MG63 (cell line): ENCODE measurements at regions not wholly inside any gene's neighbourhood (a gene's known extent, or its start where the extent isn't known, plus 50 kb on each side); places are given as distances from the start of the nearest gene placed in this dataset.
"Not testable (repeated sequence)": the region's sequence is repeated elsewhere in the genome, so short reads cannot be mapped to it uniquely, and the experiment has no call there.

Experiments
- DNase-seq: peaks from one replicate; pipeline ENCODE4 v3.0.0-alpha.2; 2020
- H3K27me3 ChIP-seq: fragments of 250-450 bp; sonication (Bioruptor Pico); 2 replicates; pipeline ENCODE4 v1.5.1; 2020; ENCODE audit warnings: mild to moderate bottlenecking, moderate library complexity
- H3K36me3 ChIP-seq: fragments of 250-450 bp; sonication (Bioruptor Pico); 2 replicates; pipeline ENCODE4 v1.5.1; 2020; ENCODE audit warnings: mild to moderate bottlenecking, moderate library complexity
- H3K4me3 ChIP-seq: fragments of 250-450 bp; sonication (Bioruptor Pico); 2 replicates; pipeline ENCODE4 v1.5.1; 2020; ENCODE audit warnings: mild to moderate bottlenecking, moderate library complexity
- H3K9me3 ChIP-seq: fragments of 250-450 bp; sonication (Bioruptor Pico); 2 replicates; pipeline ENCODE4 v1.5.1; 2020; ENCODE audit warnings: mild to moderate bottlenecking, moderate library complexity

GRCh38 chr18:57961876-57962505 is 82.0 kb upstream of the NEDD4L start:
- no peak for DNase-seq
- Histone ChIP-seq H3K9me3 (no peaks in the 10 kb centered on the region), H3K36me3 (no peaks in the 10 kb centered on the region)

GRCh38 chr18:57961411-57961810 is 82.6 kb upstream of the NEDD4L start:
- Histone ChIP-seq H3K36me3 (no peaks in the 10 kb centered on the region), H3K27me3 (no peaks in the 10 kb centered on the region), H3K4me3 (no peak overlapping the region), H3K9me3 (no peaks in the 10 kb centered on the region)
- DNase-seq: no peak

More at GRCh38 chr18:57961876-57962505, 82.0 kb upstream of the NEDD4L start:
- H3K27me3 ChIP-seq: no peaks in the 10 kb centered on the region
- no peak overlapping the region for H3K4me3 ChIP-seq

- peak; percentile 61 for DNase-seq
- H3K9me3 ChIP-seq: no peaks in the 10 kb centered on the region
- no peak overlapping the region for H3K4me3 ChIP-seq
- no peaks in the 10 kb centered on the region for H3K27me3 ChIP-seq
- H3K36me3 ChIP-seq: no peaks in the 10 kb centered on the region
These were observed 84.7 kb upstream of the NEDD4L start for GRCh38 chr18:57959278-57959677.

GRCh38 chr18:57957210-57957609 is 86.8 kb upstream of the NEDD4L start:
- H3K4me3 ChIP-seq: no peak overlapping the region
- no peak for DNase-seq

DNA sequence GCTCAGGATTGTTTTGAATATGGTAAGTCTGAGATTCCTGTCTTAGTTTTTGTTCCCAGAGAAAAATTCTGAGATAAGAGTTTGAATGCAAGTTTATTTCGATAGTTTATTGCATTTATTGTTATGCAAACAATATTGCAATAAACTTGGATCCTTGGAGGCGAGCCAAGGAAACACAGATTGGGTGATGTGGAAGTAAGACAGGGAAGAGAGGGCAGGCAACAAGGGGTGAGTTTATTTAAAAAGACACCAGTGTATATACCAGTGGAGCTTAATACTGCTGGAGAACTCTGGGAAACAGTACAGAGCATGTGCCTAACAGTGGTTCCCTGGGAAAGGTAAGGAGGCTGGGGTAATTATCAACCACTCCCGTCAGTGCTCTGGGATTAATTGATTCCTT is 87.5 kb upstream of the NEDD4L start:
- Histone ChIP-seq H3K4me3 (no peak overlapping the region), H3K27me3 (no peaks in the 10 kb centered on the region), H3K36me3 (no peaks in the 10 kb centered on the region), H3K9me3 (no peaks in the 10 kb centered on the region)
- DNase-seq: no peak

More at GRCh38 chr18:57957210-57957609, 86.8 kb upstream of the NEDD4L start:
- H3K36me3 ChIP-seq: no peaks in the 10 kb centered on the region
- no peaks in the 10 kb centered on the region for H3K9me3 ChIP-seq
- H3K27me3 ChIP-seq: no peaks in the 10 kb centered on the region

- no peaks in the 10 kb centered on the region for H3K9me3 ChIP-seq
- no peaks in the 10 kb centered on the region for H3K36me3 ChIP-seq
- H3K4me3 ChIP-seq: no peak overlapping the region
- no peaks in the 10 kb centered on the region for H3K27me3 ChIP-seq
- no peak for DNase-seq
These were observed 89.1 kb upstream of the NEDD4L start for GRCh38 chr18:57954935-57955334.

GRCh38 chr18:57953883-57954282 is 90.1 kb upstream of the NEDD4L start:
- DNase-seq: no peak
- H3K27me3 ChIP-seq: no peaks in the 10 kb centered on the region
- H3K4me3 ChIP-seq: no peak overlapping the region
- no peaks in the 10 kb centered on the region for H3K9me3 ChIP-seq
- no peaks in the 10 kb centered on the region for H3K36me3 ChIP-seq

DNA sequence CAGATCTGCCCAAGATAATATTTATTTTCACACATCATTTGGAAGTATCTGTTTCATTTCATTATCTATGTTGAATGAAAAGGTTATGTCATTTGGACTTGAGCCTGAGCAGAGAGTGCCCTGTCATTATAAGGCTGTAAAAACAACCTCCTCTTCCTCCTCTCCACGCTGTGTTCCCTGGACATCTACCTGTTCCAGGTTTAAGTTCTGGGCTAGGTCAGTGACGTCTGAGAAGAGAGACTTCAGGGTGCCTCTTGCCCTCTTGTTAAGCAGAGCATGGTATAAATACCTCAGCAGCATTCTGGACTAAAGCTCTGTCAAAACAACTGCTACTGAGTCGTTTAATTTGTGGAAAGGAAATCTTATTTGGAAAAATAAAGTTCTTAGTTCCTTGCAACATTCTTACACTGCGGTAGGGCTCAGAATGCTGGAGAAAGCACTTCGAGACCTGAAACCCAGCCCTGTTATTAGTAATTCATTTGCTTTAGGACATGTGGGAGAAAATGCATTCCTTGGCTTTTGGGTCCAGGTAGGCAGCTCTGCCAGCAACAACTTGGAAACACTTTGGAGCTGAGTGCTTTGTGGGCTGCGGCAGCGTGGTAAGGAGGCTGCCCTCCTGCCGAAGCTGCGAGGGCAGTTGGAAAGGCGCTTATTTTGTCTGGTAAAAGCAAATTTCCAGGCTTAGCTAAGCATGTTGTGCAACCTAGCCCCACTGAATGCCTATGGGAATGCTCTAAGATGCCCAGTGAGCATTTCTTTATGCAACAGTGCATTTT is 91.8 kb upstream of the NEDD4L start:
- Histone ChIP-seq H3K36me3 (no peaks in the 10 kb centered on the region), H3K4me3 (no peak overlapping the region), H3K27me3 (no peaks in the 10 kb centered on the region), H3K9me3 (no peaks in the 10 kb centered on the region)
- DNase-seq: peak; percentile 42

- H3K4me3 ChIP-seq: no peak overlapping the region
- H3K27me3 ChIP-seq: no peaks in the 10 kb centered on the region
- DNase-seq: no peak
- H3K36me3 ChIP-seq: no peaks in the 10 kb centered on the region
- no peaks in the 10 kb centered on the region for H3K9me3 ChIP-seq
These were observed 92.8 kb upstream of the NEDD4L start for GRCh38 chr18:57951117-57951796.

DNA sequence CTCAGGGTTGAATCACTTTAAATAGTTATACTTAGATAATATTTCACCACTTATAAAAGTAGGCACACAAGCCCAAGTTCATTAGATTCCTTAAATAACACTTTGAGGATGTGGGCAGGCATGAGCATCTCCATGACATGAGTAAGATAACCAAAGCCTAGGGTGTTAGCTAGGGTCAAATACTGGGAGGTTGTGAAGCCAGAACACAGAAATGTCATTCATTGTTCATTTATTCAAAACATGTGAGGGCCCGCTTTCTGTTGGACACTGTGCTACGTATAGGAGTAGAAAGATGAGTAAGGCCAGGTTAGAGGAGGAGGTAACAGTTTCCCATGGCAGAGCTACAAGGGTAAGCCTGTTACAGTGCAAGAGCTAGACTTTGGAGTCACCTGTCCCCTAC is 93.5 kb upstream of the NEDD4L start:
- DNase-seq: no peak
- no peaks in the 10 kb centered on the region for H3K27me3 ChIP-seq
- H3K9me3 ChIP-seq: no peaks in the 10 kb centered on the region
- H3K4me3 ChIP-seq: no peak overlapping the region
- H3K36me3 ChIP-seq: no peaks in the 10 kb centered on the region

- H3K36me3 ChIP-seq, DNase-seq, H3K4me3 ChIP-seq: not testable (repeated sequence)
These were observed 94.7 kb upstream of the NEDD4L start for GRCh38 chr18:57949335-57949734.

DNA sequence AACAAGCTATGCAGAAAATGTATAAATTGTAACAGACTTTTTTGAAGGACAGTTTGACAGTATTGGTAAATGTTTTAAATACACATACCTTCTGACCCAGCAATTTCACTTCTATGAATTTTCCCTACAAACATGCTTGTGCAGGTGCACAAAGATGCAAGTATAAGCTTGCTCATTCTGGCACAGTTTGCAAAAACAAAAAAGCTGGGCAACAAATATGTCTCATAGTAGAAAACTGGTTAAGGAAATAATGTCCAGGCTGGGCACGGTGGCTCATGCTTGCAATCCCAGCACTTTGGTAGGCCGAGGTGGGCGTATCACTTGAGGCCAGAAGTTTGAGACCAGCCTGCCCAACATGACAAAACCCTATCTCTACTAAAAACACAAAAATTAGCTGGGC is 96.9 kb upstream of the NEDD4L start:
- H3K9me3 ChIP-seq: no peaks in the 10 kb centered on the region
- H3K27me3 ChIP-seq: no peaks in the 10 kb centered on the region
- H3K4me3 ChIP-seq: no peak overlapping the region
- DNase-seq: no peak
- no peaks in the 10 kb centered on the region for H3K36me3 ChIP-seq

More at GRCh38 chr18:57949335-57949734, 94.7 kb upstream of the NEDD4L start:
- H3K9me3 ChIP-seq, H3K27me3 ChIP-seq: not testable (repeated sequence)

- Histone ChIP-seq H3K9me3 (no peaks in the 10 kb centered on the region), H3K4me3 (no peak overlapping the region), H3K36me3 (no peaks in the 10 kb centered on the region), H3K27me3 (no peaks in the 10 kb centered on the region)
- no peak for DNase-seq
These were observed 100.3 kb upstream of the NEDD4L start for GRCh38 chr18:57943723-57944122.

DNA sequence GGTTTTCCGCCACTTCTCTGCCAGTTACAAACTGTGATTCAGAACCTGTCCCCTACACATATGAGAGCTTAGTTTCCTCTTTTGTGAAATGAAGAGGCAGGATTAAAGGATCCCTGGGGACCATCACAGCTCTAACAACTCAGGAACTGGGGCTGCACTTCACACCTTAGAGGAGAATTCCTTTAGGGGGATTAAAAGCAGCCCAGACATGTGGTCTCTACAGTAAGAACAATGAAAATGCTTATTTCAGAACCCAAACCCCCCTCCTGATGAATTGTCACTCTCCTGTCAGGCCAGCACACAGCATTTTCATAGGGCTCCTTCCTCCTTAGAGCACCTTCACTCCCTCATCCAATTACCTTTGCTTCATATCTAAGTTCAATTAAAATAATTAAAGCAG is 101.5 kb upstream of the NEDD4L start:
- DNase-seq: no peak
- H3K4me3 ChIP-seq: no peak overlapping the region
- no peaks in the 10 kb centered on the region for H3K36me3 ChIP-seq
- H3K27me3 ChIP-seq: no peaks in the 10 kb centered on the region
- H3K9me3 ChIP-seq: no peaks in the 10 kb centered on the region

DNA sequence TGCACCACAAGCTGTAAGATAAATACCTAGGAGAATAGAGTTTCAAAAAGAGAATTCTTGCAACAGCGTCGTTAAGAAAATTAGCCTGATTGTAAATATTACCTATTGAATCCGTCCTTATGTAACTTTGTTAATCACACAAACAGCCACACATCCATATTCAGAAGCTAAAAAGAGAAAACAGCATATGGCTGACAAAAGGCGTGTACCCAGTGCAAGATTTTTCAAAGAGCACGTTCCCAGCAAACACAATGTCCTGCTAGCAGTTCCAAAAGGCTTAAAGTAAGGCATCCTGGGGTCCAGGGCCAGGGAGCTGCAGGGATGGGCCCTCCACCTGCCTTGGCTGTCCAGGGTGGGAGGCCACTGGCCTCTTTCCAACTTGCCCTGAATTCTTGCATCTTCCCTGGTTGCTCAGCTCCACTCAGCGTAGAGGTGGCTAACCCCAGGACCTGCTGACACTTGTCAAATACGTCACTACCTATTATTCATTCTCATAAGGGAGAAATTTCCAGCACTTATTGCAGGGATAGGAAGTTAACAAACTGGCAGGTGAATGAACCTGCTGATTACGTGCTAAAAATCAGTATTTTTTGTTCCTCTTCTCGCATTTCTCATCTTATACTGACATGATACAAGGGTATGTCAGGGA is 102.1 kb upstream of the NEDD4L start:
- Histone ChIP-seq H3K36me3 (no peaks in the 10 kb centered on the region), H3K4me3 (no peak overlapping the region), H3K9me3 (no peaks in the 10 kb centered on the region), H3K27me3 (no peaks in the 10 kb centered on the region)
- no peak for DNase-seq

GRCh38 chr18:57940166-57940660 is 103.8 kb upstream of the NEDD4L start:
- DNase-seq: no peak
- no peak overlapping the region for H3K4me3 ChIP-seq
- H3K27me3 ChIP-seq: no peaks in the 10 kb centered on the region
- H3K36me3 ChIP-seq: no peaks in the 10 kb centered on the region
- H3K9me3 ChIP-seq: no peaks in the 10 kb centered on the region

DNA sequence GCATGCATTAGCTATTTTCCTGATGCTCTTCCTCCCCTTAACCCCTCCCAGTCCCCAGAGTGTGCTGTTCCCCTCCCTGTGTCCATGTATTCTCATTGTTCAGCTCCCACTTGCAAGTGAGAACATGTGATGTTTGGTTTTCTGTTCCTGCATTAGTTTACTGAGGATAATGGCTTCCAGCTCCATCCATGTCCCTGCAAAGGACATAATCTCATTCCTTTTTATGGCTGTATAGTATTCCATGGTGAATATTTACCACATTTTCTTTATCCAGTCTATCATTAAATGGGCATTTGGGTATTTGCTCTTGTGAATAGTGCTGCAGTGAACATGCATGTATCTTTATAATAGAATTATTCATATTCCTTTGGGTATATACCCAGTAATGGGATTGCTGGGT is 109.7 kb upstream of the NEDD4L start:
- H3K27me3 ChIP-seq: not testable (repeated sequence)

More for the DNA sequence above, 109.7 kb upstream of the NEDD4L start:
- H3K36me3 ChIP-seq, H3K9me3 ChIP-seq, H3K4me3 ChIP-seq, DNase-seq: not testable (repeated sequence)
